KMS-11 (cell line): ENCODE measurements at regions not wholly inside any gene's neighbourhood (a gene's known extent, or its start where the extent isn't known, plus 50 kb on each side); places are given as distances from the start of the nearest gene placed in this dataset.

Source experiments
- H2AFZ ChIP-seq: fragments of 200-600 bp; sonication (generic); 2 replicates; pipeline ENCODE4 v1.6.1; 2016; ENCODE audit warnings: antibody characterized with exemption, mixed run types, low read depth
- H3K27ac ChIP-seq: fragments of 200-600 bp; sonication (generic); 2 replicates; pipeline ENCODE4 v1.6.1; 2016; ENCODE audit warnings: mild to moderate bottlenecking, mixed run types
- H3K27me3 ChIP-seq: fragments of 200-600 bp; sonication (generic); 2 replicates; pipeline ENCODE4 v1.6.1; 2017; ENCODE audit warnings: mild to moderate bottlenecking, low read depth, mixed run types, moderate library complexity; ENCODE audit not compliant: insufficient read depth
- H3K36me3 ChIP-seq: fragments of 200-600 bp; sonication (generic); 2 replicates; pipeline ENCODE4 v1.6.1; 2017; ENCODE audit warnings: mild to moderate bottlenecking, mixed run types; ENCODE audit not compliant: insufficient read depth
- H3K4me1 ChIP-seq: fragments of 200-600 bp; sonication (generic); 2 replicates; pipeline ENCODE4 v1.6.1; 2016; ENCODE audit warnings: mild to moderate bottlenecking, low read depth, mixed run types; ENCODE audit not compliant: poor library complexity, severe bottlenecking
- H3K4me2 ChIP-seq: fragments of 200-600 bp; sonication (generic); 2 replicates; pipeline ENCODE4 v1.7.0; 2016; ENCODE audit warnings: mild to moderate bottlenecking, mixed run types
- H3K4me3 ChIP-seq: fragments of 200-600 bp; sonication (generic); IDR thresholded peaks from 2 replicates; pipeline ENCODE4 v1.6.1; 2017; ENCODE audit warnings: low read depth, low read length, mixed read lengths; ENCODE audit not compliant: insufficient read depth
- H3K79me2 ChIP-seq: fragments of 200-600 bp; sonication (generic); 2 replicates; pipeline ENCODE4 v1.6.1; 2016; ENCODE audit warnings: low read depth, mixed run types; ENCODE audit not compliant: insufficient read depth
- H3K9ac ChIP-seq: fragments of 200-600 bp; sonication (generic); 2 replicates; pipeline ENCODE4 v1.6.1; 2016; ENCODE audit warnings: mild to moderate bottlenecking, mixed run types
- H4K20me1 ChIP-seq: fragments of 200-600 bp; sonication (generic); 2 replicates; pipeline ENCODE4 v1.6.1; 2016; ENCODE audit warnings: mild to moderate bottlenecking, mixed run types; ENCODE audit not compliant: insufficient read depth
- TF ChIP-seq, protein P1 (sequence below): fragments of 200-600 bp; sonication (generic); conservative IDR thresholded peaks from 2 replicates; pipeline ENCODE4 v1.6.1; 2017; ENCODE audit warnings: low read depth, mild to moderate bottlenecking, antibody characterized with exemption, low read length, moderate library complexity, mixed read lengths

- Histone ChIP-seq H3K4me2 (no peak overlapping the region), H3K4me1 (no peaks in the 10 kb centered on the region), H3K36me3 (no peaks in the 10 kb centered on the region), H3K79me2 (no peaks in the 10 kb centered on the region), H3K27me3 (no peaks in the 10 kb centered on the region), H3K9ac (no peak overlapping the region), H4K20me1 (no peaks in the 10 kb centered on the region), H3K27ac (no peak overlapping the region), H3K4me3 (no peak overlapping the region), H2AFZ (no peak overlapping the region)
- TF ChIP-seq, protein P1, sequence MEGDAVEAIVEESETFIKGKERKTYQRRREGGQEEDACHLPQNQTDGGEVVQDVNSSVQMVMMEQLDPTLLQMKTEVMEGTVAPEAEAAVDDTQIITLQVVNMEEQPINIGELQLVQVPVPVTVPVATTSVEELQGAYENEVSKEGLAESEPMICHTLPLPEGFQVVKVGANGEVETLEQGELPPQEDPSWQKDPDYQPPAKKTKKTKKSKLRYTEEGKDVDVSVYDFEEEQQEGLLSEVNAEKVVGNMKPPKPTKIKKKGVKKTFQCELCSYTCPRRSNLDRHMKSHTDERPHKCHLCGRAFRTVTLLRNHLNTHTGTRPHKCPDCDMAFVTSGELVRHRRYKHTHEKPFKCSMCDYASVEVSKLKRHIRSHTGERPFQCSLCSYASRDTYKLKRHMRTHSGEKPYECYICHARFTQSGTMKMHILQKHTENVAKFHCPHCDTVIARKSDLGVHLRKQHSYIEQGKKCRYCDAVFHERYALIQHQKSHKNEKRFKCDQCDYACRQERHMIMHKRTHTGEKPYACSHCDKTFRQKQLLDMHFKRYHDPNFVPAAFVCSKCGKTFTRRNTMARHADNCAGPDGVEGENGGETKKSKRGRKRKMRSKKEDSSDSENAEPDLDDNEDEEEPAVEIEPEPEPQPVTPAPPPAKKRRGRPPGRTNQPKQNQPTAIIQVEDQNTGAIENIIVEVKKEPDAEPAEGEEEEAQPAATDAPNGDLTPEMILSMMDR: no peak
These were observed 182.0 kb upstream of the RGMA start for GRCh38 chr15:93270937-93271467.

- no peak overlapping the region for H3K27ac ChIP-seq
- no peaks in the 10 kb centered on the region for H3K27me3 ChIP-seq
These were observed 179.1 kb upstream of the RGMA start for GRCh38 chr15:93268066-93268465.

GRCh38 chr15:93266291-93266690 lies 177.3 kb upstream of the RGMA start:
- H3K36me3 ChIP-seq: no peaks in the 10 kb centered on the region
- H3K4me2 ChIP-seq: no peak overlapping the region
- no peaks in the 10 kb centered on the region for H4K20me1 ChIP-seq
- H2AFZ ChIP-seq: no peak overlapping the region
- no peak overlapping the region for H3K4me3 ChIP-seq
- H3K27ac ChIP-seq: no peak overlapping the region
- H3K4me1 ChIP-seq: peaks cover 9% of the 10 kb centered on the region
- H3K79me2 ChIP-seq: no peaks in the 10 kb centered on the region
- no peak overlapping the region for H3K9ac ChIP-seq
- TF ChIP-seq, protein P1: no peak
- H3K27me3 ChIP-seq: no peaks in the 10 kb centered on the region

More at GRCh38 chr15:93268066-93268465, 179.1 kb upstream of the RGMA start:
- H3K36me3 ChIP-seq: no peaks in the 10 kb centered on the region
- no peaks in the 10 kb centered on the region for H4K20me1 ChIP-seq
- TF ChIP-seq, protein P1: no peak
- H3K9ac ChIP-seq: no peak overlapping the region
- no peak overlapping the region for H3K4me3 ChIP-seq
- no peak overlapping the region for H3K4me2 ChIP-seq
- H2AFZ ChIP-seq: no peak overlapping the region
- no peaks in the 10 kb centered on the region for H3K4me1 ChIP-seq
- H3K79me2 ChIP-seq: no peaks in the 10 kb centered on the region

DNA sequence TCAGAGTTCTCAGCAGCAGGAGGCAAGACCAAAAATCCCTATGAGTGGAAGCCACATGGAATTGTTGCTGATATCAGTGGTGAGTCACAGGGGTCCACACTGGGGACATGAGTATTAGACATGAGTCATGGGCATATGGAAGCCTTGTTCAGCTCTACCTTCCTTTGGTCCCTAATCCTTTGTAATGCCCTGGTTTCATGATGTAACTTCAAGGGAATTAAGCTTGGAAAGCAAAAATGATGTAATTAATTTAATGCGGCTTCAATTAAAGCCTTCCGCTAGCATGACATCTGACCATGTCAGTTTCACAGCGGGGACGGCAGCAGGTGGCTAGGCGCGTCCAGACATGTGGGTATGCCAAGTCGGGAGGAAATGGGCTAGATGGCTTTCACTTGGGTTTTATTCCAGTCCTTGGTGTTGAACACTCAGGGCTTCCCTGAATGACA lies 176.1 kb upstream of the RGMA start:
- no peak overlapping the region for H3K4me3 ChIP-seq
- TF ChIP-seq, protein P1: no peak
- no peaks in the 10 kb centered on the region for H3K36me3 ChIP-seq
- H3K79me2 ChIP-seq: no peaks in the 10 kb centered on the region
- no peak overlapping the region for H2AFZ ChIP-seq
- no peaks in the 10 kb centered on the region for H4K20me1 ChIP-seq
- H3K9ac ChIP-seq: no peak overlapping the region
- peaks cover 10% of the 10 kb centered on the region for H3K4me1 ChIP-seq
- H3K4me2 ChIP-seq: no peak overlapping the region
- no peaks in the 10 kb centered on the region for H3K27me3 ChIP-seq
- no peak overlapping the region for H3K27ac ChIP-seq
